ENCODE measurements at regions not wholly inside any gene's neighbourhood (a gene's known extent, or its start where the extent isn't known, plus 50 kb on each side); places are given as distances from the start of the nearest gene placed in this dataset.

GRCh38 chr3:182241766-182242488 is 530.2 kb downstream of the SOX2 start:
- Histone ChIP-seq H3K4me3 (ENCODE audit: insufficient read depth in 1 of 2, low read depth in 1 of 2, low read length in 2 of 2) (no peak overlapping the region), H3K4me1 (ENCODE audit: control insufficient read depth, insufficient read depth, low read depth, low read length) (peaks cover 3% of the 10 kb centered on the region), H3K27ac (ENCODE audit: low read length, poor library complexity, severe bottlenecking) (peak overlapping the region; percentile 22), H2BK12ac (ENCODE audit: low read length in 2 of 2) (no peak overlapping the region), H3K79me1 (replicated peaks; ENCODE audit: low read length, poor library complexity, severe bottlenecking) (no peaks in the 10 kb centered on the region), H2BK5ac (ENCODE audit: low read depth, low read length, poor library complexity, severe bottlenecking) (no peak overlapping the region), H3K36me3 (ENCODE audit: control insufficient read depth in 1 of 2, insufficient read depth in 2 of 2, low read depth in 1 of 2, low read length in 2 of 2) (no peaks in the 10 kb centered on the region), H3K23ac (ENCODE audit: low read length in 2 of 2) (no peak overlapping the region), H2AFZ (ENCODE audit: low read depth, low read length) (no peak overlapping the region), H3K27me3 (ENCODE audit: control insufficient read depth in 1 of 2, insufficient read depth in 1 of 2, low read length in 2 of 2) (no peaks in the 10 kb centered on the region), H2BK120ac (ENCODE audit: low read depth, low read length) (no peak overlapping the region), H3K4me2 (ENCODE audit: low read length, poor library complexity, severe bottlenecking) (no peak overlapping the region), H2BK15ac (ENCODE audit: low read depth, poor library complexity, severe bottlenecking) (no peak overlapping the region), H3K14ac (ENCODE audit: low read length in 2 of 2) (no peak overlapping the region), H3K18ac (ENCODE audit: low read depth in 1 of 2, low read length in 2 of 2) (no peak overlapping the region), H3K9ac (ENCODE audit: low read length) (peak overlapping the region; percentile 52), H3K9me3 (ENCODE audit: control insufficient read depth, low read length) (no peaks in the 10 kb centered on the region), H4K8ac (ENCODE audit: low read length) (no peak overlapping the region), H3K4ac (ENCODE audit: low read depth in 1 of 2, low read length in 2 of 2) (no peak overlapping the region), H2AK5ac (ENCODE audit: low read length, severe bottlenecking) (no peak overlapping the region), H4K91ac (ENCODE audit: low read length) (no peak overlapping the region)
- peak; percentile 24 for DNase-seq
- WGBS, result 78% methylated on average over 15 of the region's 15 CpGs

- H3K9ac ChIP-seq (ENCODE audit: low read length), result no peak overlapping the region
- no peak overlapping the region for H4K91ac ChIP-seq (ENCODE audit: low read length)
- H3K14ac ChIP-seq (ENCODE audit: low read length in 2 of 2), result no peak overlapping the region
- no peak overlapping the region for H4K8ac ChIP-seq (ENCODE audit: low read length)
- H3K27me3 ChIP-seq (ENCODE audit: control insufficient read depth in 1 of 2, insufficient read depth in 1 of 2, low read length in 2 of 2), result no peaks in the 10 kb centered on the region
- H2BK12ac ChIP-seq (ENCODE audit: low read length in 2 of 2), result no peak overlapping the region
- H3K4me2 ChIP-seq (ENCODE audit: low read length, poor library complexity, severe bottlenecking), result no peak overlapping the region
- no peaks in the 10 kb centered on the region for H3K9me3 ChIP-seq (ENCODE audit: control insufficient read depth, low read length)
- H3K4me3 ChIP-seq (ENCODE audit: insufficient read depth in 1 of 2, low read depth in 1 of 2, low read length in 2 of 2), result no peak overlapping the region
- H3K23ac ChIP-seq (ENCODE audit: low read length in 2 of 2), result no peak overlapping the region
- H3K4ac ChIP-seq (ENCODE audit: low read depth in 1 of 2, low read length in 2 of 2), result no peak overlapping the region
- no peak overlapping the region for H2BK5ac ChIP-seq (ENCODE audit: low read depth, low read length, poor library complexity, severe bottlenecking)
- H2AFZ ChIP-seq (ENCODE audit: low read depth, low read length), result no peak overlapping the region
- DNase-seq, result no peak
- H3K27ac ChIP-seq (ENCODE audit: low read length, poor library complexity, severe bottlenecking), result no peak overlapping the region
- H3K4me1 ChIP-seq (ENCODE audit: control insufficient read depth, insufficient read depth, low read depth, low read length), result peaks cover 3% of the 10 kb centered on the region
- H3K18ac ChIP-seq (ENCODE audit: low read depth in 1 of 2, low read length in 2 of 2), result no peak overlapping the region
- no peaks in the 10 kb centered on the region for H3K36me3 ChIP-seq (ENCODE audit: control insufficient read depth in 1 of 2, insufficient read depth in 2 of 2, low read depth in 1 of 2, low read length in 2 of 2)
- H2BK120ac ChIP-seq (ENCODE audit: low read depth, low read length), result no peak overlapping the region
- no peaks in the 10 kb centered on the region for H3K79me1 ChIP-seq (replicated peaks; ENCODE audit: low read length, poor library complexity, severe bottlenecking)
- no peak overlapping the region for H2AK5ac ChIP-seq (ENCODE audit: low read length, severe bottlenecking)
- H2BK15ac ChIP-seq (ENCODE audit: low read depth, poor library complexity, severe bottlenecking), result no peak overlapping the region
These were observed 530.8 kb downstream of the SOX2 start for GRCh38 chr3:182242489-182242942.

GRCh38 chr3:182243625-182244024 is 531.9 kb downstream of the SOX2 start:
- H2AK5ac ChIP-seq (ENCODE audit: low read length, severe bottlenecking), result no peak overlapping the region

GRCh38 chr3:182244222-182244971 is 532.7 kb downstream of the SOX2 start:
- H4K91ac ChIP-seq (ENCODE audit: low read length), result no peak overlapping the region
- no peak overlapping the region for H3K14ac ChIP-seq (ENCODE audit: low read length in 2 of 2)
- H3K9ac ChIP-seq (ENCODE audit: low read length), result no peak overlapping the region
- no peak overlapping the region for H3K4me3 ChIP-seq (ENCODE audit: insufficient read depth in 1 of 2, low read depth in 1 of 2, low read length in 2 of 2)
- H2AFZ ChIP-seq (ENCODE audit: low read depth, low read length), result no peak overlapping the region
- no peak overlapping the region for H2BK12ac ChIP-seq (ENCODE audit: low read length in 2 of 2)
- no peak overlapping the region for H3K18ac ChIP-seq (ENCODE audit: low read depth in 1 of 2, low read length in 2 of 2)
- no peak overlapping the region for H3K4ac ChIP-seq (ENCODE audit: low read depth in 1 of 2, low read length in 2 of 2)
- no peak overlapping the region for H2BK5ac ChIP-seq (ENCODE audit: low read depth, low read length, poor library complexity, severe bottlenecking)
- no peaks in the 10 kb centered on the region for H3K36me3 ChIP-seq (ENCODE audit: control insufficient read depth in 1 of 2, insufficient read depth in 2 of 2, low read depth in 1 of 2, low read length in 2 of 2)
- no peak overlapping the region for H3K23ac ChIP-seq (ENCODE audit: low read length in 2 of 2)
- no peak for DNase-seq
- no peaks in the 10 kb centered on the region for H3K9me3 ChIP-seq (ENCODE audit: control insufficient read depth, low read length)
- no peak overlapping the region for H3K27ac ChIP-seq (ENCODE audit: low read length, poor library complexity, severe bottlenecking)
- 76% methylated on average over 3 of the region's 4 CpGs for WGBS
- no peaks in the 10 kb centered on the region for H3K79me1 ChIP-seq (replicated peaks; ENCODE audit: low read length, poor library complexity, severe bottlenecking)
- H2BK120ac ChIP-seq (ENCODE audit: low read depth, low read length), result no peak overlapping the region
- no peak overlapping the region for H2BK15ac ChIP-seq (ENCODE audit: low read depth, poor library complexity, severe bottlenecking)
- no peak overlapping the region for H4K8ac ChIP-seq (ENCODE audit: low read length)
- no peaks in the 10 kb centered on the region for H3K27me3 ChIP-seq (ENCODE audit: control insufficient read depth in 1 of 2, insufficient read depth in 1 of 2, low read length in 2 of 2)
- H3K4me2 ChIP-seq (ENCODE audit: low read length, poor library complexity, severe bottlenecking), result no peak overlapping the region
- no peak overlapping the region for H2AK5ac ChIP-seq (ENCODE audit: low read length, severe bottlenecking)
- H3K4me1 ChIP-seq (ENCODE audit: control insufficient read depth, insufficient read depth, low read depth, low read length), result peaks cover 3% of the 10 kb centered on the region

More at GRCh38 chr3:182243625-182244024, 531.9 kb downstream of the SOX2 start:
- H3K9ac ChIP-seq (ENCODE audit: low read length), result no peak overlapping the region
- no peaks in the 10 kb centered on the region for H3K27me3 ChIP-seq (ENCODE audit: control insufficient read depth in 1 of 2, insufficient read depth in 1 of 2, low read length in 2 of 2)
- H3K4ac ChIP-seq (ENCODE audit: low read depth in 1 of 2, low read length in 2 of 2), result no peak overlapping the region
- H3K4me2 ChIP-seq (ENCODE audit: low read length, poor library complexity, severe bottlenecking), result no peak overlapping the region
- H2BK120ac ChIP-seq (ENCODE audit: low read depth, low read length), result no peak overlapping the region
- no peak overlapping the region for H2BK15ac ChIP-seq (ENCODE audit: low read depth, poor library complexity, severe bottlenecking)
- no peak overlapping the region for H4K8ac ChIP-seq (ENCODE audit: low read length)
- 50% methylated on average over 1 of the region's 1 CpG for WGBS
- H3K79me1 ChIP-seq (replicated peaks; ENCODE audit: low read length, poor library complexity, severe bottlenecking), result no peaks in the 10 kb centered on the region
- no peak for DNase-seq
- no peak overlapping the region for H3K14ac ChIP-seq (ENCODE audit: low read length in 2 of 2)
- H4K91ac ChIP-seq (ENCODE audit: low read length), result no peak overlapping the region
- H3K4me1 ChIP-seq (ENCODE audit: control insufficient read depth, insufficient read depth, low read depth, low read length), result peaks cover 3% of the 10 kb centered on the region
- no peak overlapping the region for H3K23ac ChIP-seq (ENCODE audit: low read length in 2 of 2)
- no peak overlapping the region for H3K4me3 ChIP-seq (ENCODE audit: insufficient read depth in 1 of 2, low read depth in 1 of 2, low read length in 2 of 2)
- H3K18ac ChIP-seq (ENCODE audit: low read depth in 1 of 2, low read length in 2 of 2), result no peak overlapping the region
- no peak overlapping the region for H2BK12ac ChIP-seq (ENCODE audit: low read length in 2 of 2)
- no peak overlapping the region for H3K27ac ChIP-seq (ENCODE audit: low read length, poor library complexity, severe bottlenecking)
- H3K9me3 ChIP-seq (ENCODE audit: control insufficient read depth, low read length), result no peaks in the 10 kb centered on the region
- no peak overlapping the region for H2BK5ac ChIP-seq (ENCODE audit: low read depth, low read length, poor library complexity, severe bottlenecking)
- no peaks in the 10 kb centered on the region for H3K36me3 ChIP-seq (ENCODE audit: control insufficient read depth in 1 of 2, insufficient read depth in 2 of 2, low read depth in 1 of 2, low read length in 2 of 2)
- no peak overlapping the region for H2AFZ ChIP-seq (ENCODE audit: low read depth, low read length)
